HG02973 (cell line): ENCODE measurements at regions not wholly inside any gene's neighbourhood (a gene's known extent, or its start where the extent isn't known, plus 50 kb on each side); places are given as distances from the start of the nearest gene placed in this dataset.

Experiments
- ATAC-seq: cut with Tn5 transposase; IDR thresholded peaks from one replicate; pipeline ENCODE4 v1.9.1; 2021; ENCODE audit warnings: moderate library complexity; ENCODE audit not compliant: unreplicated experiment

- no peak for ATAC-seq
Observed at GRCh38 chr18:11237484-11237883, 88.1 kb upstream of the PIEZO2 start.

GRCh38 chr18:11237066-11237465, 87.7 kb upstream of the PIEZO2 start:
- no peak for ATAC-seq

GRCh38 chr18:11224153-11224552, 74.8 kb upstream of the PIEZO2 start:
- ATAC-seq = no peak

- no peak for ATAC-seq
Observed at GRCh38 chr18:11219571-11219970, 70.2 kb upstream of the PIEZO2 start.

GRCh38 chr18:11215216-11215615, 65.8 kb upstream of the PIEZO2 start:
- no peak for ATAC-seq

GRCh38 chr18:11204020-11204419, 54.7 kb upstream of the PIEZO2 start:
- no peak for ATAC-seq

GRCh38 chr18:11199477-11199876, 50.1 kb upstream of the PIEZO2 start:
- no peak for ATAC-seq
